H1 (cell line): ENCODE measurements at regions not wholly inside any gene's neighbourhood (a gene's known extent, or its start where the extent isn't known, plus 50 kb on each side); places are given as distances from the start of the nearest gene placed in this dataset.

Experiments
- CEBPB ChIP-seq: IDR thresholded peaks from 2 replicates; pipeline ENCODE4 v1.6.1; 2012; ENCODE audit warnings: low read depth, low read length
- CHD1 ChIP-seq: IDR thresholded peaks from 2 replicates; pipeline ENCODE4 v1.6.1; 2012; ENCODE audit warnings: low read depth, low read length, improper control_type of control experiment
- EP300 ChIP-seq, 2 experiments: IDR thresholded peaks; 1 replicate in 1 of 2; 2 replicates in 1 of 2; pipeline ENCODE4 v1.6.1; 2011 to 2012; ENCODE audit warnings: low read depth in 2 of 2, low read length in 2 of 2, mild to moderate bottlenecking in 2 of 2, borderline replicate concordance in 1 of 2, inconsistent platforms in 1 of 2, moderate library complexity in 1 of 2
- POLR2AphosphoS5 ChIP-seq: IDR thresholded peaks from 2 replicates; pipeline ENCODE4 v1.6.1; 2011; ENCODE audit warnings: low read depth, low read length
- SRF ChIP-seq: IDR thresholded peaks from 2 replicates; pipeline ENCODE4 v1.6.1; 2011; ENCODE audit warnings: mild to moderate bottlenecking, low read depth, low read length, moderate library complexity
- TBP ChIP-seq: IDR thresholded peaks from 2 replicates; pipeline ENCODE4 v1.6.1; 2011; ENCODE audit warnings: low read depth, low read length, improper control_type of control experiment
- TCF12 ChIP-seq: IDR thresholded peaks from 2 replicates; pipeline ENCODE4 v1.6.1; 2011; ENCODE audit warnings: low read depth, mild to moderate bottlenecking, low read length
- TF ChIP-seq, protein P1 (sequence below): fragments of 300-600 bp; sonication (generic); IDR thresholded peaks from 2 replicates; pipeline ENCODE4 v1.7.1; 2012; ENCODE audit warnings: low read length, moderate library complexity, mild to moderate bottlenecking, inconsistent platforms; ENCODE audit not compliant: insufficient replicate concordance

DNA sequence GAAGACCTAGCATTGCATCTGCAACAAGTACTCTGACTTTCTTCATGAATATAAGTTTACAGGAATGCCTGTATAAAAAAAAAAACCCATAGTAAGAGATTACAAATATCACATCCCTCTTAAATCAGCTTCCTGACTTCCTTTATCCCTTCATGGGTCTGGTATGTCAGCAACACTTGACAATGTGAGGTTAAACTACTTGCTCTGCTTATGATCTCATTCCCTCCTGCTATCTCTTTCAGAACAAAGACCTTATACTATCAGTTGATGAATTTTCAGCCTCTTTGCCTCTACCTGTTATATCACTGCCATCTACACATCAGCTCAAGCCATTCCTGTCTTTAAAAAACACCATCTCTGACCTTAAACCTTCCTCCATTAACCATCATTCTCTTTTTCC, 130.9 kb upstream of the SAMSN1 start (continued):
- TF ChIP-seq, protein P1, sequence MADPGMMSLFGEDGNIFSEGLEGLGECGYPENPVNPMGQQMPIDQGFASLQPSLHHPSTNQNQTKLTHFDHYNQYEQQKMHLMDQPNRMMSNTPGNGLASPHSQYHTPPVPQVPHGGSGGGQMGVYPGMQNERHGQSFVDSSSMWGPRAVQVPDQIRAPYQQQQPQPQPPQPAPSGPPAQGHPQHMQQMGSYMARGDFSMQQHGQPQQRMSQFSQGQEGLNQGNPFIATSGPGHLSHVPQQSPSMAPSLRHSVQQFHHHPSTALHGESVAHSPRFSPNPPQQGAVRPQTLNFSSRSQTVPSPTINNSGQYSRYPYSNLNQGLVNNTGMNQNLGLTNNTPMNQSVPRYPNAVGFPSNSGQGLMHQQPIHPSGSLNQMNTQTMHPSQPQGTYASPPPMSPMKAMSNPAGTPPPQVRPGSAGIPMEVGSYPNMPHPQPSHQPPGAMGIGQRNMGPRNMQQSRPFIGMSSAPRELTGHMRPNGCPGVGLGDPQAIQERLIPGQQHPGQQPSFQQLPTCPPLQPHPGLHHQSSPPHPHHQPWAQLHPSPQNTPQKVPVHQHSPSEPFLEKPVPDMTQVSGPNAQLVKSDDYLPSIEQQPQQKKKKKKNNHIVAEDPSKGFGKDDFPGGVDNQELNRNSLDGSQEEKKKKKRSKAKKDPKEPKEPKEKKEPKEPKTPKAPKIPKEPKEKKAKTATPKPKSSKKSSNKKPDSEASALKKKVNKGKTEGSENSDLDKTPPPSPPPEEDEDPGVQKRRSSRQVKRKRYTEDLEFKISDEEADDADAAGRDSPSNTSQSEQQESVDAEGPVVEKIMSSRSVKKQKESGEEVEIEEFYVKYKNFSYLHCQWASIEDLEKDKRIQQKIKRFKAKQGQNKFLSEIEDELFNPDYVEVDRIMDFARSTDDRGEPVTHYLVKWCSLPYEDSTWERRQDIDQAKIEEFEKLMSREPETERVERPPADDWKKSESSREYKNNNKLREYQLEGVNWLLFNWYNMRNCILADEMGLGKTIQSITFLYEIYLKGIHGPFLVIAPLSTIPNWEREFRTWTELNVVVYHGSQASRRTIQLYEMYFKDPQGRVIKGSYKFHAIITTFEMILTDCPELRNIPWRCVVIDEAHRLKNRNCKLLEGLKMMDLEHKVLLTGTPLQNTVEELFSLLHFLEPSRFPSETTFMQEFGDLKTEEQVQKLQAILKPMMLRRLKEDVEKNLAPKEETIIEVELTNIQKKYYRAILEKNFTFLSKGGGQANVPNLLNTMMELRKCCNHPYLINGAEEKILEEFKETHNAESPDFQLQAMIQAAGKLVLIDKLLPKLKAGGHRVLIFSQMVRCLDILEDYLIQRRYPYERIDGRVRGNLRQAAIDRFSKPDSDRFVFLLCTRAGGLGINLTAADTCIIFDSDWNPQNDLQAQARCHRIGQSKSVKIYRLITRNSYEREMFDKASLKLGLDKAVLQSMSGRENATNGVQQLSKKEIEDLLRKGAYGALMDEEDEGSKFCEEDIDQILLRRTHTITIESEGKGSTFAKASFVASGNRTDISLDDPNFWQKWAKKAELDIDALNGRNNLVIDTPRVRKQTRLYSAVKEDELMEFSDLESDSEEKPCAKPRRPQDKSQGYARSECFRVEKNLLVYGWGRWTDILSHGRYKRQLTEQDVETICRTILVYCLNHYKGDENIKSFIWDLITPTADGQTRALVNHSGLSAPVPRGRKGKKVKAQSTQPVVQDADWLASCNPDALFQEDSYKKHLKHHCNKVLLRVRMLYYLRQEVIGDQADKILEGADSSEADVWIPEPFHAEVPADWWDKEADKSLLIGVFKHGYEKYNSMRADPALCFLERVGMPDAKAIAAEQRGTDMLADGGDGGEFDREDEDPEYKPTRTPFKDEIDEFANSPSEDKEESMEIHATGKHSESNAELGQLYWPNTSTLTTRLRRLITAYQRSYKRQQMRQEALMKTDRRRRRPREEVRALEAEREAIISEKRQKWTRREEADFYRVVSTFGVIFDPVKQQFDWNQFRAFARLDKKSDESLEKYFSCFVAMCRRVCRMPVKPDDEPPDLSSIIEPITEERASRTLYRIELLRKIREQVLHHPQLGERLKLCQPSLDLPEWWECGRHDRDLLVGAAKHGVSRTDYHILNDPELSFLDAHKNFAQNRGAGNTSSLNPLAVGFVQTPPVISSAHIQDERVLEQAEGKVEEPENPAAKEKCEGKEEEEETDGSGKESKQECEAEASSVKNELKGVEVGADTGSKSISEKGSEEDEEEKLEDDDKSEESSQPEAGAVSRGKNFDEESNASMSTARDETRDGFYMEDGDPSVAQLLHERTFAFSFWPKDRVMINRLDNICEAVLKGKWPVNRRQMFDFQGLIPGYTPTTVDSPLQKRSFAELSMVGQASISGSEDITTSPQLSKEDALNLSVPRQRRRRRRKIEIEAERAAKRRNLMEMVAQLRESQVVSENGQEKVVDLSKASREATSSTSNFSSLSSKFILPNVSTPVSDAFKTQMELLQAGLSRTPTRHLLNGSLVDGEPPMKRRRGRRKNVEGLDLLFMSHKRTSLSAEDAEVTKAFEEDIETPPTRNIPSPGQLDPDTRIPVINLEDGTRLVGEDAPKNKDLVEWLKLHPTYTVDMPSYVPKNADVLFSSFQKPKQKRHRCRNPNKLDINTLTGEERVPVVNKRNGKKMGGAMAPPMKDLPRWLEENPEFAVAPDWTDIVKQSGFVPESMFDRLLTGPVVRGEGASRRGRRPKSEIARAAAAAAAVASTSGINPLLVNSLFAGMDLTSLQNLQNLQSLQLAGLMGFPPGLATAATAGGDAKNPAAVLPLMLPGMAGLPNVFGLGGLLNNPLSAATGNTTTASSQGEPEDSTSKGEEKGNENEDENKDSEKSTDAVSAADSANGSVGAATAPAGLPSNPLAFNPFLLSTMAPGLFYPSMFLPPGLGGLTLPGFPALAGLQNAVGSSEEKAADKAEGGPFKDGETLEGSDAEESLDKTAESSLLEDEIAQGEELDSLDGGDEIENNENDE, result no peak
- no peak for TF ChIP-seq CHD1
- TF ChIP-seq POLR2AphosphoS5, result no peak
- no peak for TF ChIP-seq CEBPB
- no peak for TF ChIP-seq EP300 (IDR thresholded peaks at IDR 0.05; ENCODE audit: borderline replicate concordance in 1 of 2, low read depth in 2 of 2, low read length in 2 of 2)
- TF ChIP-seq SRF, result no peak
- no peak for TF ChIP-seq TBP
- no peak for TF ChIP-seq TCF12
- TF ChIP-seq, all 59 proteins: peak for 0
